ENCODE measurements at regions not wholly inside any gene's neighbourhood (a gene's known extent, or its start where the extent isn't known, plus 50 kb on each side); places are given as distances from the start of the nearest gene placed in this dataset.
A peak's percentile ranks its signal among the peaks of the same experiment; 100 is the strongest.

GRCh38 chr14:104280902-104281767, 142.7 kb downstream of the KIF26A start:
- no peak for TF ChIP-seq CTCF (IDR thresholded peaks at IDR 0.05)
- DNase-seq (ENCODE audit: low spot score) (peak; percentile 10), ATAC-seq (ENCODE audit: low FRiP score) (no peak)

GRCh38 chr14:104281768-104282301, 143.4 kb downstream of the KIF26A start:
- DNase-seq (ENCODE audit: low spot score): peak; percentile 4
- no peak for TF ChIP-seq CTCF (IDR thresholded peaks at IDR 0.05)
- ATAC-seq (ENCODE audit: low FRiP score): no peak

GRCh38 chr14:104282332-104283196, 144.2 kb downstream of the KIF26A start:
- DNase-seq (ENCODE audit: low spot score) (no peak), ATAC-seq (ENCODE audit: low FRiP score) (no peak)
- TF ChIP-seq CTCF (IDR thresholded peaks at IDR 0.05): no peak

GRCh38 chr14:104283197-104284106, 145.1 kb downstream of the KIF26A start:
- TF ChIP-seq CTCF (IDR thresholded peaks at IDR 0.05): no peak

GRCh38 chr14:104284107-104284592, 145.8 kb downstream of the KIF26A start:
- TF ChIP-seq CTCF (IDR thresholded peaks at IDR 0.05): no peak
- no peak for ATAC-seq (ENCODE audit: low FRiP score)

More at GRCh38 chr14:104283197-104284106, 145.1 kb downstream of the KIF26A start:
- DNase-seq (ENCODE audit: low spot score) (no peak), ATAC-seq (ENCODE audit: low FRiP score) (no peak)

More at GRCh38 chr14:104284107-104284592, 145.8 kb downstream of the KIF26A start:
- no peak for DNase-seq (ENCODE audit: low spot score)
